Activated naive CD4-positive, alpha-beta T cell treated with anti-CD3 and anti-CD28 coated beads, Interleukin-2, amount 50 U/mL, for 24 hours (primary cell): ENCODE measurements at regions not wholly inside any gene's neighbourhood (a gene's known extent, or its start where the extent isn't known, plus 50 kb on each side); places are given as distances from the start of the nearest gene placed in this dataset.
"Not testable (repeated sequence)": the region's sequence is repeated elsewhere in the genome, so short reads cannot be mapped to it uniquely, and the experiment has no call there.

Experiments used
- H3K27ac Mint-ChIP-seq: one replicate; pipeline ENCODE4 v1.8.0; 2021; ENCODE audit warnings: mild to moderate bottlenecking, mixed read lengths
- H3K27me3 Mint-ChIP-seq: one replicate; pipeline ENCODE4 v1.8.0; 2021; ENCODE audit warnings: mixed read lengths
- H3K36me3 Mint-ChIP-seq: one replicate; pipeline ENCODE4 v1.8.0; 2021; ENCODE audit warnings: mixed read lengths
- H3K4me1 Mint-ChIP-seq: one replicate; pipeline ENCODE4 v1.8.0; 2021; ENCODE audit warnings: mixed read lengths
- H3K4me3 Mint-ChIP-seq: one replicate; pipeline ENCODE4 v1.8.0; 2021; ENCODE audit warnings: mild to moderate bottlenecking, mixed read lengths
- H3K9me3 Mint-ChIP-seq: one replicate; pipeline ENCODE4 v1.8.0; 2021; ENCODE audit warnings: mixed read lengths

DNA sequence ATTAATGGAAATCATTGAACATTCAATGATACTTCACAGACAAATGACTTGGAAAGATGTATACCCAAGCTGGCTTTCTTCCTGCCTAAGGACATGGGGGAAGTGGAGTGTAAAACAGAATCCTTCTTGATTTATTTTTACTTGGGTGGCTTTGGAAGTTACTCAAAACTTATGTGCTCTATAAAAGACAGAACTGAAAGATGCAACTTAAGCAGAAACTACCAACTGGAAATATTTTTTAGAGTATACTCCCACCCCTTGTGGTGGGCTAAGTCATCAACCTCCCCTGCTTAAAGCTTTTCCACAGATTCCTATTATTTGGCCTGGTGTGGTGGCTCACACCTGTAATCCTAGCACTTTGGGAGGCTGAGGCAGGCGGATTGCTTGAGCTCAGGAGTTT, 126.0 kb upstream of the ATP2B1 start:
- Mint-ChIP-seq H3K27ac (no peak overlapping the region), H3K27me3 (no peaks in the 10 kb centered on the region), H3K36me3 (no peaks in the 10 kb centered on the region), H3K9me3 (no peaks in the 10 kb centered on the region), H3K4me3 (no peak overlapping the region), H3K4me1 (peaks cover 8% of the 10 kb centered on the region)

DNA sequence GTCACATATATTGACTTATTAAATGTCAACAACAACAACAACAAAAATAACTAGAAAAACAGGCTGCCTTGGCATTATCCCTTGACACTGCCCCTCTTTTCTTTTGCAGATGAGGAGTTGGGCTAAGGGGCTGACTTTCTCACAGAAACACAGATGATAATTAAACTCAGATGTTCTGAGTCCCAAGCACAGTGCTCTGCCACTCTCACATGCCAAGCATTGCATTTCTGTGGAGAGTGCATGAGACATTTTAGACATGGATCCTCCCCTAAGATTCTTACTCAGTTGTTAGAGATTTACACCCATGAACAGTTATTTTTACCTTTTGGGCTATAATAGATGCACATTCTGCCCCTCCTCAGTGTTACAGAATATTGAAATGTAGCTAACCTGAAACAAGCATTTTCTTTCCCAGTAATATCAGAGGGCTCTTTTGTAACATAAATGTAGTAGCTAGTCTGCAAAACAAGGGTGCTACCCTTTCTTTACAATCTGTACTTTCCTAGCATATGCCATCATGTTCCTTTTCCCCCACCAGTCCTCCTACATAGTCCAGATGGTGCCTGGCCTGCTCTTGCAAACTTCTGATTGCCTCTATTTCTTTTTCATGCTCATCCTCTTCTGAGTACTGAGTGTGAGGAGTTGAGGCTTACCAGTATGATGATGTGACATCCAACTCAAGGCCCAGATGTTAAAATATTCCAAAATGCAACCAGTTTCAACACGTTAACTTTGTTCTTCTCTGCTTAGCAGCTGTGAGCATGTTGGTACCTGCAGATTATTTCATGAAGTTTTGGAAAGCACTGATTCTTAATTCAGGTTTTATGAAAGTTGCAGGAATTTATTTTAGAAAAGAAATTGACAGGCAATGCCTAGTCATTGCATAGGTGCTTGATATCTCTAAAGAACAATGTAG, 125.0 kb upstream of the ATP2B1 start:
- H3K4me3 Mint-ChIP-seq, result no peak overlapping the region
- no peaks in the 10 kb centered on the region for H3K9me3 Mint-ChIP-seq
- H3K4me1 Mint-ChIP-seq, result no peaks in the 10 kb centered on the region
- H3K27ac Mint-ChIP-seq, result no peak overlapping the region
- H3K36me3 Mint-ChIP-seq, result no peaks in the 10 kb centered on the region
- H3K27me3 Mint-ChIP-seq, result no peaks in the 10 kb centered on the region

DNA sequence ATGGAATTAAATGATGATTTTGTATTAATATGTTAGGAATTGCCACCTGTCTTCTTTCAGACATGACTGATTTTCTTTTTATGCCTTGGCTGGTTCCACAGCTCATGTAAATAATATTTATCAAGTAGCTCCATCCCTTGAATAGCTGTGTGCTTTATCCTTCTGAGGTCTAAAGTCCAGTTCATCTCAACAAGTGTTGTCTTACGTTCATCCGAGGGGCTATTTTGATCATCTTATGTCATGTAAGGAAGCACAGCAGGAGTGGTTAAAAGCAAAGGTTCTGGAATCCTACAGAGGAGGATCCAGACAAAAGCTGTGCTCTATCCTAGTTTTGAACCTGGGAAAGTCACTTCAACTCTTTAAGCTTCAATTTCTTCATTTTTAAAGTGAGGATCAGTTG, 123.7 kb upstream of the ATP2B1 start:
- Mint-ChIP-seq H3K27ac (no peak overlapping the region), H3K36me3 (no peaks in the 10 kb centered on the region), H3K27me3 (no peaks in the 10 kb centered on the region), H3K4me3 (no peak overlapping the region), H3K9me3 (no peaks in the 10 kb centered on the region), H3K4me1 (no peaks in the 10 kb centered on the region)

DNA sequence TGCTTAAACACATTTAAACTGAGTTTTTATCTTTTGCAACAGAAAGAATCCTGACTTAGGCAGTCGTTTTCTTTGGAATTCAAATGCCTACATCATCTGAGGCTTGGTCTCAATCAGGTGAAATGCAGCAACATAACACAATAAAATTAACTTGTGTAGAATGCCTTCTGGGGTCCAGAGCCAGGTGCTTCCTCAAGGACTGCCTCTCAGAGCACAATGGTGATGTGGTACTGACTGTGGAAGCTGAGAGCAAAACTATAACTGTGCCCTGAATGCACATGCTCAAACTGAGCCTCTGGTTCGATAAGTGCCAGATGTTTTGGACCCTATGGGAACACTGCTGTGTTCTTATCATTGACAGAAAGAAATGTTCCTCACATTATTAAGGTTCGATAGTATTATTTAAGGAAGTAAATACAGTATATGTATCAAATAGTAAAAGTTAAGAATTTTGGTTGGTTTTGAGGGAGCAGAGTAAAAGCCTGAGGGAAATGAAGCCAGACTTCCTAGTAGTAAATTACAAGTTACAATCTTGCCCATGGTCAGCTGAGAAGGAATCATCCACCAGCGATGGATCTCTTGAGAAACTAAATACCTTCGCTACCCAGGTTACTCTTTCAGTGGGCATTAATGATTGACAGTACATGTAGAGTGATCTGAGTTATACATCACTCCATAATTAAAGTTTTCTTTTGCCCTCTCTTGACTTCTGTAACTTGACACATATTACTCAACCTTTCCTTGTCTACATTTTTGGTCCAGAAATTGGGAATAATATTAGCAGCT, 122.9 kb upstream of the ATP2B1 start:
- no peak overlapping the region for H3K4me3 Mint-ChIP-seq
- H3K4me1 Mint-ChIP-seq, result peaks cover under 1% of the 10 kb centered on the region
- H3K36me3 Mint-ChIP-seq, result no peaks in the 10 kb centered on the region
- H3K27ac Mint-ChIP-seq, result no peak overlapping the region
- no peaks in the 10 kb centered on the region for H3K9me3 Mint-ChIP-seq
- H3K27me3 Mint-ChIP-seq, result no peaks in the 10 kb centered on the region

DNA sequence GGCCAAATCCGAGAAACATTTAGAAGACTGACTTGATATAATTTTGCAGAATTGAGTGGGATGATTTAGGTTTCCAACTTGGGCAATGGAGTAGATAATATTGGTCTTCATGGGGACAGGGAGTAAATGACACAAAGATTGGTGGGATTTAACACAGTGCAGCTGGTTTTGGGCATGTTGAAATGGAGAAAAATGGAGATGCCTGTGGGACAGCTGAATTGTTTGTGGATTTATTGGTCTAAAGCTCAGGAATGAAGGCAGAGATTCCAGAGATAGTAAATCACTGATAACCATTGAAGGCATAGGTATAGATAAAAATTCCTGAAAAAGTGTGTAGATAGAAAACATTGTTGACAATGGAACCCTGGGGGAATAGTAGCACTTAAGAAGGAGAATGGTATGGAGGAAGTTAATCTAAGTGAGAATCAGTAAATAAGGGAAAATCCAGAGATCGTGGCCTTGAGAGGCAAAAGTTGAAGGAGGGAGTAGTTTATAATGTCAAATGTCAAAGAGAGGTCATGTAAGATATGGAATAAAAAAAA, 120.9 kb upstream of the ATP2B1 start:
- no peaks in the 10 kb centered on the region for H3K36me3 Mint-ChIP-seq
- peaks cover 12% of the 10 kb centered on the region for H3K4me1 Mint-ChIP-seq
- no peak overlapping the region for H3K4me3 Mint-ChIP-seq
- H3K27ac Mint-ChIP-seq, result no peak overlapping the region
- H3K27me3 Mint-ChIP-seq, result no peaks in the 10 kb centered on the region
- H3K9me3 Mint-ChIP-seq, result no peaks in the 10 kb centered on the region

DNA sequence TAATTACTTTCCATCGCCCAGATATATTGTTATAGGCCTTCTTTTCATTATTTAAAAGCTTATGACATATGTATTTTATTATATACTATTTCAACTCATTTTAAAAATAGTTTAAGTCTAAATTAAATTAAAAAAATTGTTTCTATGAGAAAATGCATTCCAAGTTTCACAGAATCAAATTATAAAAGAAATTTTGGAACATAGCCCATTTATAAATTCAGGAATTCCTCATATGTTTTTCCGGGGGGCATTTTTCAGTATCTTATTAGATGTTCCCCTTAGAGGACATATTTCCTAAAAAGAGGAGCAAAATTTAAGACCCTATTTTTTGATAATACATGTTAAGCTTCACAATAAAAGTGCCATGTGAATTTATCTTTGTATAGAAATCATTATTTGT, 119.9 kb upstream of the ATP2B1 start:
- Mint-ChIP-seq H3K27me3 (no peaks in the 10 kb centered on the region), H3K9me3 (no peaks in the 10 kb centered on the region), H3K27ac (no peak overlapping the region), H3K4me3 (no peak overlapping the region), H3K4me1 (peaks cover 12% of the 10 kb centered on the region), H3K36me3 (no peaks in the 10 kb centered on the region)

DNA sequence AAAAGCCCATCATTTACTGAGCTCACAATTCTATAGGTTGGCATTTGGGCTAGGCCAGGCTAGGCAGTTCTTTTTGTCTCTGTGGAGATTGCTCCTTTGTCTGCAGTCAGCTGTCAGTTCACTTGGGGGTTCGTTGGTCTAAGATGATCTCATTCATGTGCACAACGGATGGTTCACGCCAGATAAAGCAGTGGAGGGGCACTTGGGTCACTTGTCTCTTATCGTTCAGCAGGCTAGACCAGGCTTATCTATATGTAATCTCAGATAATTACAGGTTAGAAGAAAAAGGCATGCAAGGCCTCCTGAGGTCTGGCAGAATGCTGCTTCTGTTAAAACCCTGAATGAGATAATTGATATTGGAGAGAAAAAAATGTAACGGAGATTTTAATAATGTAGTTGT, 119.0 kb upstream of the ATP2B1 start:
- H3K9me3 Mint-ChIP-seq, result no peaks in the 10 kb centered on the region
- H3K36me3 Mint-ChIP-seq, result no peaks in the 10 kb centered on the region
- H3K27ac Mint-ChIP-seq, result no peak overlapping the region
- H3K4me1 Mint-ChIP-seq, result peaks cover 12% of the 10 kb centered on the region
- H3K4me3 Mint-ChIP-seq, result no peak overlapping the region
- H3K27me3 Mint-ChIP-seq, result no peaks in the 10 kb centered on the region

DNA sequence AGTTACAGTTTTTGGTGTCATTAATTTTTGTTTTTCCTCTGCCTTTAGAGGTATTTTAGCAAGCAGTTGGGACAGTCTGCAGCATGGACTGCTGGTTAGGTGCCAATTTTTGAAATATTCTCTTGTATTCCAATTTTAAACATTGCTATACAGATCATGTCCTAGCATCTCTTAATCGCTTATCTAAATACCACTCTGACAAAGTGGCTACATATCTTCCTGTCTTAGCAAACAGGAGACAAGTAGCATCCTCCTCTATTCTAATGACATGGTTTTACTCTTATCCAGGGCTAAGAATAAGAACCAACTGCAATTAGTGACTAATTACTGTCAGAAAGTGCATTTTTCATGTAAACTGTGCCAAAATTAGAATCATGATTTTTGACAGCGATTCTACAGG, 117.8 kb upstream of the ATP2B1 start:
- H3K27me3 Mint-ChIP-seq, result no peaks in the 10 kb centered on the region
- H3K36me3 Mint-ChIP-seq, result no peaks in the 10 kb centered on the region
- peaks cover 12% of the 10 kb centered on the region for H3K4me1 Mint-ChIP-seq
- H3K9me3 Mint-ChIP-seq, result no peaks in the 10 kb centered on the region
- no peak overlapping the region for H3K4me3 Mint-ChIP-seq
- H3K27ac Mint-ChIP-seq, result no peak overlapping the region

DNA sequence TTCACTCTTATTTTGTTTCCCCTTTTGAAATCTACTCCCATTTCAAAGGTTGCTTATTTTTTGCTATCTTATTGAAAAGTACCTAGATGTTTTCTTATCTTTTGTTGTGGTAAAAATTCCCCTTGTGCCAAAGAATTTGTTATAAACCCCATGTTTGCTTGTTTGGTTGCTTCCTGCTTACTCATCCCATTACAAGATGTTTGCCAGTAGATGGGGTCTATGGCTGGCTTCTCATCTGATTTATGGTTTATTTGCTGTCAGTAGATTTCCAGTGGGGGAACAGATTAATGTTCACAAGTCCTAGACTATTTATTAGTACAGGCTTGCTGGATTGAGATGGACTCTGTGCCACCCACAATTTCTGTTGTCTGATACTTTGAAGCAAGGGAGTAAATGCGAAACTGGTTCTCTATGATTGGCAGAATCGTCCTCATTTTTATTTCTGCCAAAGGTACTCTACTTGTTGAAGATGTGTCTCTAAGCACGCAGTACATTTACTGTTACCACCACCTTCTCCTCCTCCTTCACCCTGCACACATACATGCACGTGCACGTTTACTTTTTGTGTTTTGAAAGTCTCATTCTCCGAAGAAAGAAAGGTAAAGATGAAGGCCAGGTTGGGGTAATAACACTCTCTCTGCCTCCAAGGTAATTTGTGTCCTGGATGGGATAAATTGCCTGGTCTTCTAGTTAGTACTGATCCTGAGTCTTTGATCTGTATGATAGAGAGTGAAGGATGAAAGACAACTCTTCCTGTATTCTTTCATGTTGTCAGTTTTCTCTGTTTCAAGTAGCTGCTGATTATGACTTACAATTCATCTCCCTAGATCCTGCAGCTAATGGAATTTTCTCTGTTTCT, 117.2 kb upstream of the ATP2B1 start:
- no peaks in the 10 kb centered on the region for H3K36me3 Mint-ChIP-seq
- no peaks in the 10 kb centered on the region for H3K27me3 Mint-ChIP-seq
- H3K27ac Mint-ChIP-seq, result no peak overlapping the region
- no peaks in the 10 kb centered on the region for H3K9me3 Mint-ChIP-seq
- H3K4me3 Mint-ChIP-seq, result no peak overlapping the region
- peaks cover 12% of the 10 kb centered on the region for H3K4me1 Mint-ChIP-seq

DNA sequence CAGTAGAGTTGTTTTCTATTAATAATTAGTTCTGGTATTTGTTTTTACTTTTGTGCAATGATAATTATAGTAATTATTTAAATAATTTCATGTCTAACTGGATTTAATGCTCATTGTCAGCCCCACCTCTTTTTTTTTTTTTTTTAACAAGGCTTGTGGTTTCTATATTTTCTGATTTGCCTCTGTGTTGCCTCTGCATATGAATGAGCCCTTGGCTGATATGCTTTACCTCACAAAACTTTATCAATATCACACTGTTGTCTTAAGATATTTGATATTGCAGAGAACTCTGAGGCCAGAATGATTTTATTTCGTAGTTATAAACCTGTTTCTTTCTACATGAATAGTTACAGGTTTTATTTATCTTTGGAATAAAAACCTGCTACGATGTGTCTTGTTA, 116.2 kb upstream of the ATP2B1 start:
- no peaks in the 10 kb centered on the region for H3K36me3 Mint-ChIP-seq
- H3K4me3 Mint-ChIP-seq, result no peak overlapping the region

DNA sequence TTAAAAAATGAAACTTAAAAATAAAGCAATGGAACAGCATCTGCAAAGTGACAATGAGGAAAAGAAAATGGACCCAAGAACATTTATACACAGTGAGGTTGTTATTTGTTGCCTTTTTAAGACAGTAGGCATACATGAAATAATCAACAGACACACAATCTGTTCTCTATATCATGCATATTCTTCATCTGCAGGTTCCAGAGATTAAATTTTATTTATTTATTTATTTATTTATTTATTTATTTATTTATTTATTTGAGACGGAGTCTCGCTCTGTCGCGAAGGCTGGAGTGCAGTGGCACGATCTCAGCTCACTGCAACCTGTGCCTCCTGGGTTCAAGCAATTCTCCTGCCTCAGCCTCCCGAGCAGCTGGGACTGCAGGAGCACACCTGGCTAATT, 114.4 kb upstream of the ATP2B1 start:
- peaks cover 12% of the 10 kb centered on the region for H3K4me1 Mint-ChIP-seq
- not testable (repeated sequence) for H3K36me3 Mint-ChIP-seq, H3K4me3 Mint-ChIP-seq, H3K9me3 Mint-ChIP-seq, H3K27me3 Mint-ChIP-seq, H3K27ac Mint-ChIP-seq

More for the DNA sequence above, 116.2 kb upstream of the ATP2B1 start:
- H3K9me3 Mint-ChIP-seq, result no peaks in the 10 kb centered on the region
- no peak overlapping the region for H3K27ac Mint-ChIP-seq
- H3K4me1 Mint-ChIP-seq, result peaks cover 12% of the 10 kb centered on the region
- no peaks in the 10 kb centered on the region for H3K27me3 Mint-ChIP-seq

DNA sequence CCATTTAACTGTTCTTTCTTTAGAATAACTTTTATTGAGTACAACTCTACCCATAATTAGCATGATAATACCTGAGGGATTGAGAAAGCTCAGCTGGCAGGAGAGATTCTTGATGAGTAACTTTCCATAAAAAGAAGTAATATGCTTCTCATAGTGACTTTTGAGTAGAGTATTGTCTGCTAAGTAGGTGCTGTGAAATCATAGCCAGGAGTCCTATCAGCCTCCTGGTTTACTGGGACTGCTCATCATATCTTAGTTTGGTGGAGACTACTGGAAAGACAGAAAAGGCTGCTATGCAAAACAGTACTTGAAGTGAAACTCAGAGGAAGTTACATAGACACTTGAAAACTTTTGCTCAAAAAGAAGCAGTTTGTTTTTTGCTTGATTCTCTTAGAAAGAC, 113.3 kb upstream of the ATP2B1 start:
- Mint-ChIP-seq H3K4me3 (no peak overlapping the region), H3K4me1 (peaks cover 12% of the 10 kb centered on the region), H3K27ac (no peak overlapping the region)

DNA sequence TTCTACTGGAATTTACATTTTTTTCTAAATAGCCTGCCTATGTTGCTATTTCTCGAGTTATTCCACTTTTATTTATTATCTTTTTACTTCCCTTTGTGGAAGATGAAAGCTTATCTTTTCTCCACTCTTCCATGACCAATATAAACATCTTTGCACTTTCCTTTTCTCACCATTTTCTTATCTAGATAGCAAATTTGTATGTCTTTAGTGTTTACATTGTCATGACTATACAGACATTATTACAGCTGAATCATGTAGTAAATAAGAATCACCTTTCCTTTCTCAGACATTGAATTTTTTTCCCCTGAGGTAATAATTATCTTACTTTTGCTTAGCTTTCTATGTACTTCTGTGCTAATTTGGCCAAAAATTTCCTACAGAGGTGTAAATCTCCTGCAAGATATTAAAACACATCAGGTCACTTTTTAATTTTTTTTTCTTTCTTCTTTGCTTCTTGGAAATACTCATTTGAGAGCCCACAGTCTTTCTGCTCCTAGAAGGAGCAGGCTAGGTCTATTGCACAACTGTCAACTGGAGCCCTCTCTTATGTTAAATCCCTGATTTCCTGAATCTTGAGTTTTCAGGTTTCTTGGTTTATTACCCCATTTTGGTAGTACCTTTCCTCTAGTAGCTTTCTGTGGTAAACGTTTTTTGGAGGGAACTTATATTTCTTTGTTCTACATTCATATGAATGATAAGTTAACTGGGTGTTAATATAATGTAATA, 109.0 kb upstream of the ATP2B1 start:
- Mint-ChIP-seq H3K27me3 (no peaks in the 10 kb centered on the region), H3K4me3 (no peak overlapping the region), H3K36me3 (peaks cover 2% of the 10 kb centered on the region), H3K9me3 (no peaks in the 10 kb centered on the region), H3K27ac (no peak overlapping the region), H3K4me1 (no peaks in the 10 kb centered on the region)

More for the DNA sequence above, 113.3 kb upstream of the ATP2B1 start:
- no peaks in the 10 kb centered on the region for H3K27me3 Mint-ChIP-seq
- no peaks in the 10 kb centered on the region for H3K9me3 Mint-ChIP-seq
- H3K36me3 Mint-ChIP-seq, result no peaks in the 10 kb centered on the region

DNA sequence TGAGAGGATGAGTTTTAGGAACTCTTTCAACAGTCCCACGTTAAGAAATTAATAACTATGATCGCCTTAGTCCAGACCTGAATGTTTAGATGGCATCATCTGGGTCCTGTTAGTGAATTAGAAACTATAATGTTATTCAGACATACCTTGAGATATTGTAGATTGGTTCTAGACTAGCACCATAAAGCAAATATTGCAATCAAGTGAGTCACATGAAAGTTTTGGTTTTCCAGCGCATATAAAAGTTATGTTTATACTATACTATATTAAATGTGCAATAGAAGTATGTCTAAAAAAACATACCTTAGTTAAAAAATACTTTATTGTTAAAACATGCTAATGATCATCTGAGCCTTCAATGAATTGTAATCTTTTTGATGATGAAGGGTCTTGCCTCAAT, 106.6 kb upstream of the ATP2B1 start:
- Mint-ChIP-seq H3K36me3 (peaks cover 2% of the 10 kb centered on the region), H3K27ac (no peak overlapping the region), H3K27me3 (no peaks in the 10 kb centered on the region), H3K4me3 (no peak overlapping the region), H3K9me3 (no peaks in the 10 kb centered on the region), H3K4me1 (no peaks in the 10 kb centered on the region)

DNA sequence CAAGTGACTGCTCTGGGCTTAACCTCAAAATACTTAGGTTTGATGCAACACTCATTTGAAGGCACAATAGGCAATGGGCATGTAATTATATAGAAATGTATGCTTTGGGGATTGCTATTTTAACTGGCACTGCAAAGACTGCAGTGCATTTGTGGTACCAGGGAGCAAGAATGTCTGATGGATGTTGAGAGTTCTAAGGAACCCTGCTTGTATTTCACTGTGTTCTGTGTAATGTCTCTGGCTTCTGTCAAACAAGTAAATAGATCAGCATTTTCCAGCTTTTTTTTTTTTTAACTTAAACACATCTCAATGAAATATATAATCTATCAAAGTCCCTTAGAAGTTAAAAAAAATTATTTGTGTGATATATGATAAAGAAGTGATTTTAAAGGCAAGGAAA, 94.8 kb upstream of the ATP2B1 start:
- Mint-ChIP-seq H3K4me3 (no peak overlapping the region), H3K4me1 (no peaks in the 10 kb centered on the region), H3K27ac (no peak overlapping the region), H3K36me3 (peaks cover 2% of the 10 kb centered on the region), H3K9me3 (no peaks in the 10 kb centered on the region), H3K27me3 (no peaks in the 10 kb centered on the region)
